IMR-90 (cell line): ENCODE measurements at regions not wholly inside any gene's neighbourhood (a gene's known extent, or its start where the extent isn't known, plus 50 kb on each side); places are given as distances from the start of the nearest gene placed in this dataset.

Experiments
- ATAC-seq: fragments of 200-7000 bp; cut with Tn5 transposase; 2 replicates; pipeline ENCODE4 v1.9.1; 2020; ENCODE audit warnings: low read depth, mild to moderate bottlenecking, moderate library complexity
- BruUV-seq: library from RNA; stranded (reverse); fragments of 400-500 nt; replicated peaks from 2 replicates; lab custom pipeline; 2021; lab: Mats Ljungman, UMichigan
- CTCF ChIA-PET: fragments of 300-600 bp; formaldehyde crosslinking; extraction: SDS; loops from one replicate; lab custom pipeline; 2021; ENCODE audit warnings: antibody characterized with exemption; lab: Yijun Ruan, JAX
- POLR2A ChIA-PET: fragments of 300-600 bp; sonication (Branson Sonifier 250); formaldehyde crosslinking; loops from one replicate; lab custom pipeline; 2022; ENCODE audit warnings: antibody characterized with exemption; ENCODE audit not compliant: unreplicated experiment; lab: Charles Lee
- DNase-seq: peaks from one replicate; pipeline ENCODE4 v3.0.0; 2013
- H2AFZ ChIP-seq: replicated peaks from 2 replicates; pipeline ENCODE3; 2013; ENCODE audit warnings: low read length, mild to moderate bottlenecking; ENCODE audit not compliant: poor library complexity
- H2AK5ac ChIP-seq: 2 replicates; pipeline ENCODE4 v1.6.1; 2013; ENCODE audit warnings: low read depth, low read length, inconsistent platforms
- H2AK9ac ChIP-seq: replicated peaks from 2 replicates; pipeline ENCODE3; 2013; ENCODE audit warnings: mild to moderate bottlenecking, low read depth, low read length, moderate library complexity; ENCODE audit not compliant: poor library complexity
- H2BK120ac ChIP-seq: 2 replicates; pipeline ENCODE4 v1.6.1; 2013; ENCODE audit warnings: low read depth, low read length, inconsistent platforms
- H2BK15ac ChIP-seq: 3 replicates; pipeline ENCODE4 v1.6.1; 2013; ENCODE audit warnings: low read depth, low read length, inconsistent platforms
- H2BK20ac ChIP-seq: 2 replicates; pipeline ENCODE4 v1.6.1; 2013; ENCODE audit warnings: low read depth, mild to moderate bottlenecking, inconsistent platforms, low read length, moderate library complexity
- H2BK5ac ChIP-seq: 2 replicates; pipeline ENCODE4 v1.6.1; 2013; ENCODE audit warnings: mild to moderate bottlenecking, low read depth, low read length, inconsistent platforms; ENCODE audit not compliant: poor library complexity, severe bottlenecking
- H3K14ac ChIP-seq: replicated peaks from 2 replicates; pipeline ENCODE4 v1.6.1; 2013; ENCODE audit warnings: low read depth, low read length, inconsistent platforms
- H3K18ac ChIP-seq: 2 replicates; pipeline ENCODE4 v1.6.1; 2013; ENCODE audit warnings: low read depth, low read length, control low read depth
- H3K23ac ChIP-seq: 2 replicates; pipeline ENCODE4 v1.6.1; 2013; ENCODE audit warnings: low read depth, low read length, inconsistent platforms
- H3K27ac ChIP-seq: 2 replicates; pipeline ENCODE4 v1.5.1; 2013; ENCODE audit warnings: mild to moderate bottlenecking, control low read depth, low read length; ENCODE audit not compliant: insufficient read depth
- H3K27me3 ChIP-seq: 2 replicates; pipeline ENCODE4 v1.6.1; 2013; ENCODE audit warnings: low read length; ENCODE audit not compliant: control insufficient read depth, insufficient read depth
- H3K36me3 ChIP-seq: 2 replicates; pipeline ENCODE4 v1.6.1; 2013; ENCODE audit warnings: low read length, mixed read lengths; ENCODE audit not compliant: control insufficient read depth, insufficient read depth
- H3K4ac ChIP-seq: 2 replicates; pipeline ENCODE4 v1.6.1; 2013; ENCODE audit warnings: low read depth, low read length, inconsistent platforms
- H3K4me1 ChIP-seq: 2 replicates; pipeline ENCODE4 v1.6.1; 2013; ENCODE audit warnings: low read length, mixed read lengths; ENCODE audit not compliant: control insufficient read depth, insufficient read depth
- H3K4me2 ChIP-seq: 2 replicates; pipeline ENCODE4 v1.6.1; 2013; ENCODE audit warnings: low read depth, mild to moderate bottlenecking, control low read depth, low read length, moderate library complexity
- H3K4me3 ChIP-seq: 2 replicates; pipeline ENCODE4 v1.5.1; 2013; ENCODE audit warnings: low read depth, mild to moderate bottlenecking, control low read depth, low read length, moderate library complexity; ENCODE audit not compliant: insufficient read depth
- H3K56ac ChIP-seq: 2 replicates; pipeline ENCODE4 v1.6.1; 2013; ENCODE audit warnings: low read length, inconsistent platforms; ENCODE audit not compliant: insufficient read depth; ENCODE audit errors: extremely low read depth
- H3K79me1 ChIP-seq, 2 experiments: 2 replicates each; pipeline ENCODE4 v1.6.1; 2013; ENCODE audit warnings: low read length in 2 of 2, inconsistent platforms in 1 of 2, low read depth in 1 of 2
- H3K9ac ChIP-seq: 2 replicates; pipeline ENCODE4 v1.6.1; 2013; ENCODE audit warnings: low read depth, low read length, control low read depth
- H3K9me1 ChIP-seq: 2 replicates; pipeline ENCODE4 v1.6.1; 2013; ENCODE audit warnings: low read length, inconsistent platforms; ENCODE audit not compliant: insufficient read depth
- H3K9me3 ChIP-seq: 2 replicates; pipeline ENCODE4 v1.6.1; 2013; ENCODE audit warnings: low read length; ENCODE audit not compliant: control insufficient read depth, insufficient read depth
- H4K20me1 ChIP-seq: 2 replicates; pipeline ENCODE4 v1.6.1; 2013; ENCODE audit warnings: low read length, inconsistent platforms; ENCODE audit not compliant: insufficient read depth
- H4K5ac ChIP-seq: 2 replicates; pipeline ENCODE4 v1.6.1; 2013; ENCODE audit warnings: mild to moderate bottlenecking, low read depth, low read length, control low read depth
- H4K8ac ChIP-seq, 2 experiments: 2 replicates each; pipeline ENCODE4 v1.6.1; 2013; ENCODE audit warnings: low read depth in 2 of 2, low read length in 2 of 2, control low read depth in 1 of 2, inconsistent platforms in 1 of 2
- H4K91ac ChIP-seq: 2 replicates; pipeline ENCODE4 v1.6.1; 2013; ENCODE audit warnings: low read depth, low read length, inconsistent platforms; ENCODE audit not compliant: insufficient read depth
- BHLHE40 ChIP-seq: fragments of 150-350 bp; IDR thresholded peaks from 2 replicates; pipeline ENCODE4 v1.6.1; 2016; ENCODE audit warnings: mild to moderate bottlenecking, low read depth, low read length
- CEBPB ChIP-seq: IDR thresholded peaks from 2 replicates; pipeline ENCODE4 v1.6.1; 2012; ENCODE audit warnings: low read depth, low read length, improper control_type of control experiment
- CHD1 ChIP-seq: IDR thresholded peaks from 2 replicates; pipeline ENCODE4 v1.6.1; 2012; ENCODE audit warnings: low read depth, low read length, improper control_type of control experiment
- FOS ChIP-seq: fragments of 150-350 bp; IDR thresholded peaks from 2 replicates; pipeline ENCODE4 v1.6.1; 2016; ENCODE audit warnings: low read depth, low read length
- MAFK ChIP-seq: IDR thresholded peaks from 2 replicates; pipeline ENCODE4 v1.6.1; 2012; ENCODE audit warnings: low read depth, low read length, improper control_type of control experiment
- MAZ ChIP-seq: IDR thresholded peaks from 2 replicates; pipeline ENCODE4 v1.6.1; 2012; ENCODE audit warnings: low read depth, mild to moderate bottlenecking, low read length, improper control_type of control experiment, moderate library complexity, borderline replicate concordance
- MXI1 ChIP-seq: IDR thresholded peaks from 2 replicates; pipeline ENCODE4 v1.6.1; 2012; ENCODE audit warnings: low read depth, mild to moderate bottlenecking, low read length, moderate library complexity, borderline replicate concordance
- NFE2L2 ChIP-seq: fragments of 150-350 bp; IDR thresholded peaks from 2 replicates; pipeline ENCODE4 v1.6.1; 2016; ENCODE audit warnings: low read depth, mild to moderate bottlenecking, low read length
- POLR2A ChIP-seq: IDR thresholded peaks from 2 replicates; pipeline ENCODE4 v1.6.1; 2012; ENCODE audit warnings: mild to moderate bottlenecking, low read depth, low read length
- RAD21 ChIP-seq: IDR thresholded peaks from 2 replicates; pipeline ENCODE4 v1.6.1; 2012; ENCODE audit warnings: low read length, improper control_type of control experiment
- RCOR1 ChIP-seq: IDR thresholded peaks from 2 replicates; pipeline ENCODE4 v1.6.1; 2012; ENCODE audit warnings: mild to moderate bottlenecking, low read length, improper control_type of control experiment; ENCODE audit not compliant: insufficient replicate concordance
- RFX5 ChIP-seq: IDR thresholded peaks from 2 replicates; pipeline ENCODE4 v1.8.0; 2012; ENCODE audit warnings: low read depth, mild to moderate bottlenecking, low read length, moderate library complexity
- SMC3 ChIP-seq: fragments of 150-350 bp; IDR thresholded peaks from 2 replicates; pipeline ENCODE4 v1.6.1; 2016; ENCODE audit warnings: low read depth, mild to moderate bottlenecking, antibody characterized with exemption, low read length, moderate library complexity
- WGBS, 2 experiments: methylation state at CpG; one replicate each; pipeline versions ENCODE4 v1.1.5 to v1.1.7; 2013; ENCODE audit warnings: missing lambda C conversion rate in 2 of 2; ENCODE audit not compliant: insufficient read length in 1 of 2; ENCODE audit errors: extremely low coverage in 2 of 2; 5-methylcytosine and 5-hydroxymethylcytosine counted together
- dilution Hi-C: fragments of 300-500 bp; cut with HindIII; formaldehyde crosslinking; loops from one replicate; pipeline ENCODE4 v1.14.3; 2018; ENCODE audit warnings: low sequenced_read_pairs; ENCODE audit not compliant: unreplicated experiment
- in situ Hi-C: fragments of 300-500 bp; cut with MboI; formaldehyde crosslinking; loops from 3 replicates; pipeline ENCODE4 v1.14.3; 2019; ENCODE audit warnings: low sequenced_read_pairs, inconsistent platforms, mixed read lengths
- intact Hi-C: fragments of 100-400 bp; cut with micrococcal nuclease; formaldehyde crosslinking; loops from 2 replicates; pipeline ENCODE4 v1.10.0; 2022
- TF ChIP-seq, protein P1 (sequence below): conservative IDR thresholded peaks from 2 replicates; pipeline ENCODE4 v1.5.1; 2012; ENCODE audit warnings: mild to moderate bottlenecking, low read depth, low read length, improper control_type of control experiment
- TF ChIP-seq, protein P2 (sequence below): fragments of 150-350 bp; IDR thresholded peaks from 2 replicates; pipeline ENCODE4 v1.6.1; 2016; ENCODE audit warnings: low read depth, mild to moderate bottlenecking, low read length, moderate library complexity, borderline replicate concordance
- TF ChIP-seq, protein P3 (sequence below): fragments of 150-350 bp; IDR thresholded peaks from 2 replicates; pipeline ENCODE4 v1.6.1; 2017; ENCODE audit warnings: mild to moderate bottlenecking, antibody characterized with exemption, low read length, low read depth

DNA sequence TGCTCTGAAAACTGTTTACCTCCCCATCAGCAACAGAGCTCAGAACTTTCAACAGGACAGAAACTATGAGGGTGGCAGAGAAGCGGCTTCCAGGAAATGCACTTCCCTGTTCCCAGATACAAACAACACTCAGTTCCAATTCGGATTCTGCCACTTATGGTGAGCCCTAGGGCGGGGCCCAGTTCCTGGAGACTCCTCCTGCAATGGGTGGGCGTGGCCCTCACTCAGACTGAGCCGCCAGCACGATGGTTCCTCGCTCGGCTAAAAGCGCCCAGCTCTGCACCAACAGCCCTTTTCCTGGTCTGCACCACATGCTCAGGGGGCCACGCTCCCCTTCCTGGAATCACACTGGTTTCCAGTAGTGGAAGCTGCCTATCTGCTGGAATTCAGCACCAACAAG lies 314.1 kb downstream of the CTTN start:
- ChIA-PET CTCF (interaction anchor here (0.8 kb wide), 1 partner anchor 144 kb away, joined by 3 read pairs; no protein-coding TSS in a partner anchor), POLR2A (no interaction called here)
- Histone ChIP-seq H3K9ac (no peak overlapping the region), H2BK120ac (no peak overlapping the region), H3K27me3 (peaks cover 4% of the 10 kb centered on the region; the same call in 1 of the 2 replicates), H3K4me2 (no peak overlapping the region), H2BK5ac (no peak overlapping the region), H2BK20ac (no peak overlapping the region), H3K9me1 (no peaks in the 10 kb centered on the region), H3K4me3 (no peak overlapping the region), H3K4ac (no peak overlapping the region), H3K9me3 (no peaks in the 10 kb centered on the region), H3K79me1 (no peaks in the 10 kb centered on the region), H3K56ac (no peak overlapping the region), H3K36me3 (no peaks in the 10 kb centered on the region), H2AK5ac (no peak overlapping the region), H3K4me1 (no peaks in the 10 kb centered on the region), H2BK15ac (no peak overlapping the region), H2AK9ac (no peak overlapping the region), H4K20me1 (no peaks in the 10 kb centered on the region; the same call in 1 of the 2 replicates), H3K27ac (no peak overlapping the region), H2AFZ (peak overlapping the region; percentile 33), H3K18ac (no peak overlapping the region), H3K23ac (no peak overlapping the region), H4K91ac (no peak overlapping the region), H4K5ac (no peak overlapping the region), H3K14ac (no peak overlapping the region), H4K8ac (no peak overlapping the region)
- WGBS, 2 experiments, result 28% methylated on average over 4 of the region's 10 CpGs; no CpG with 5 or more reads in 1 of the 2 experiments
- BruUV-seq, result no TSS peak
- TF ChIP-seq RCOR1, result no peak
- TF ChIP-seq CEBPB, result no peak
- no peak for TF ChIP-seq POLR2A
- no peak for TF ChIP-seq MXI1
- TF ChIP-seq, protein P1, sequence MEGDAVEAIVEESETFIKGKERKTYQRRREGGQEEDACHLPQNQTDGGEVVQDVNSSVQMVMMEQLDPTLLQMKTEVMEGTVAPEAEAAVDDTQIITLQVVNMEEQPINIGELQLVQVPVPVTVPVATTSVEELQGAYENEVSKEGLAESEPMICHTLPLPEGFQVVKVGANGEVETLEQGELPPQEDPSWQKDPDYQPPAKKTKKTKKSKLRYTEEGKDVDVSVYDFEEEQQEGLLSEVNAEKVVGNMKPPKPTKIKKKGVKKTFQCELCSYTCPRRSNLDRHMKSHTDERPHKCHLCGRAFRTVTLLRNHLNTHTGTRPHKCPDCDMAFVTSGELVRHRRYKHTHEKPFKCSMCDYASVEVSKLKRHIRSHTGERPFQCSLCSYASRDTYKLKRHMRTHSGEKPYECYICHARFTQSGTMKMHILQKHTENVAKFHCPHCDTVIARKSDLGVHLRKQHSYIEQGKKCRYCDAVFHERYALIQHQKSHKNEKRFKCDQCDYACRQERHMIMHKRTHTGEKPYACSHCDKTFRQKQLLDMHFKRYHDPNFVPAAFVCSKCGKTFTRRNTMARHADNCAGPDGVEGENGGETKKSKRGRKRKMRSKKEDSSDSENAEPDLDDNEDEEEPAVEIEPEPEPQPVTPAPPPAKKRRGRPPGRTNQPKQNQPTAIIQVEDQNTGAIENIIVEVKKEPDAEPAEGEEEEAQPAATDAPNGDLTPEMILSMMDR, result no peak
- TF ChIP-seq, protein P2, sequence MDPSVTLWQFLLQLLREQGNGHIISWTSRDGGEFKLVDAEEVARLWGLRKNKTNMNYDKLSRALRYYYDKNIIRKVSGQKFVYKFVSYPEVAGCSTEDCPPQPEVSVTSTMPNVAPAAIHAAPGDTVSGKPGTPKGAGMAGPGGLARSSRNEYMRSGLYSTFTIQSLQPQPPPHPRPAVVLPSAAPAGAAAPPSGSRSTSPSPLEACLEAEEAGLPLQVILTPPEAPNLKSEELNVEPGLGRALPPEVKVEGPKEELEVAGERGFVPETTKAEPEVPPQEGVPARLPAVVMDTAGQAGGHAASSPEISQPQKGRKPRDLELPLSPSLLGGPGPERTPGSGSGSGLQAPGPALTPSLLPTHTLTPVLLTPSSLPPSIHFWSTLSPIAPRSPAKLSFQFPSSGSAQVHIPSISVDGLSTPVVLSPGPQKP, result no peak
- TF ChIP-seq RFX5, result no peak
- no peak for TF ChIP-seq MAZ
- TF ChIP-seq MAFK, result no peak
- no peak for TF ChIP-seq CHD1
- no peak for TF ChIP-seq SMC3
- TF ChIP-seq BHLHE40, result no peak
- TF ChIP-seq NFE2L2, result no peak
- TF ChIP-seq, protein P3, sequence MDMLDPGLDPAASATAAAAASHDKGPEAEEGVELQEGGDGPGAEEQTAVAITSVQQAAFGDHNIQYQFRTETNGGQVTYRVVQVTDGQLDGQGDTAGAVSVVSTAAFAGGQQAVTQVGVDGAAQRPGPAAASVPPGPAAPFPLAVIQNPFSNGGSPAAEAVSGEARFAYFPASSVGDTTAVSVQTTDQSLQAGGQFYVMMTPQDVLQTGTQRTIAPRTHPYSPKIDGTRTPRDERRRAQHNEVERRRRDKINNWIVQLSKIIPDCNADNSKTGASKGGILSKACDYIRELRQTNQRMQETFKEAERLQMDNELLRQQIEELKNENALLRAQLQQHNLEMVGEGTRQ, result no peak
- no peak for TF ChIP-seq FOS
- no peak for TF ChIP-seq RAD21
- intact Hi-C loops (no loop called here), dilution Hi-C loops (no loop called here), in situ Hi-C loops (no loop called here)
- ATAC-seq (no peak), DNase-seq (no peak)
